ENCODE measurements at regions not wholly inside any gene's neighbourhood (a gene's known extent, or its start where the extent isn't known, plus 50 kb on each side); places are given as distances from the start of the nearest gene placed in this dataset.

GRCh38 chr17:77476931-77477805 is 336.4 kb downstream of the SEC14L1 start:
- in situ Hi-C loops (cut with MboI; ENCODE audit: low sequenced_read_pairs, unreplicated experiment) = no loop called here
- no peak for DNase-seq (ENCODE audit: low spot score)
- TF ChIP-seq CTCF (IDR thresholded peaks at IDR 0.05; ENCODE audit: borderline replicate concordance, control extremely low read depth, extremely low read depth, insufficient read depth, missing control alignments) = no peak

- in situ Hi-C loops (cut with MboI; ENCODE audit: low sequenced_read_pairs, unreplicated experiment) = no loop called here
Observed at GRCh38 chr17:77478281-77478680, 337.5 kb downstream of the SEC14L1 start.

GRCh38 chr17:77478899-77479298 is 338.1 kb downstream of the SEC14L1 start:
- no peak for DNase-seq (ENCODE audit: low spot score)
- no peak for TF ChIP-seq CTCF (IDR thresholded peaks at IDR 0.05; ENCODE audit: borderline replicate concordance, control extremely low read depth, extremely low read depth, insufficient read depth, missing control alignments)
- in situ Hi-C loops (cut with MboI; ENCODE audit: low sequenced_read_pairs, unreplicated experiment) = no loop called here

More at GRCh38 chr17:77478281-77478680, 337.5 kb downstream of the SEC14L1 start:
- TF ChIP-seq CTCF (IDR thresholded peaks at IDR 0.05; ENCODE audit: borderline replicate concordance, control extremely low read depth, extremely low read depth, insufficient read depth, missing control alignments) = no peak
- no peak for DNase-seq (ENCODE audit: low spot score)

GRCh38 chr17:77479372-77480198 is 338.8 kb downstream of the SEC14L1 start:
- in situ Hi-C loops (cut with MboI; ENCODE audit: low sequenced_read_pairs, unreplicated experiment) = no loop called here

GRCh38 chr17:77480199-77480508 is 339.4 kb downstream of the SEC14L1 start:
- DNase-seq (ENCODE audit: low spot score) = no peak
- no peak for TF ChIP-seq CTCF (IDR thresholded peaks at IDR 0.05; ENCODE audit: borderline replicate concordance, control extremely low read depth, extremely low read depth, insufficient read depth, missing control alignments)
- in situ Hi-C loops (cut with MboI; ENCODE audit: low sequenced_read_pairs, unreplicated experiment) = no loop called here

More at GRCh38 chr17:77479372-77480198, 338.8 kb downstream of the SEC14L1 start:
- no peak for TF ChIP-seq CTCF (IDR thresholded peaks at IDR 0.05; ENCODE audit: borderline replicate concordance, control extremely low read depth, extremely low read depth, insufficient read depth, missing control alignments)
- no peak for DNase-seq (ENCODE audit: low spot score)

- no peak for TF ChIP-seq CTCF (IDR thresholded peaks at IDR 0.05; ENCODE audit: borderline replicate concordance, control extremely low read depth, extremely low read depth, insufficient read depth, missing control alignments)
- DNase-seq (ENCODE audit: low spot score) = no peak
- in situ Hi-C loops (cut with MboI; ENCODE audit: low sequenced_read_pairs, unreplicated experiment) = no loop called here
Observed at GRCh38 chr17:77480509-77481215, 339.9 kb downstream of the SEC14L1 start.
